ENCODE measurements at regions not wholly inside any gene's neighbourhood (a gene's known extent, or its start where the extent isn't known, plus 50 kb on each side); places are given as distances from the start of the nearest gene placed in this dataset.
"Not testable (repeated sequence)": the region's sequence is repeated elsewhere in the genome, so short reads cannot be mapped to it uniquely, and the experiment has no call there.

DNA sequence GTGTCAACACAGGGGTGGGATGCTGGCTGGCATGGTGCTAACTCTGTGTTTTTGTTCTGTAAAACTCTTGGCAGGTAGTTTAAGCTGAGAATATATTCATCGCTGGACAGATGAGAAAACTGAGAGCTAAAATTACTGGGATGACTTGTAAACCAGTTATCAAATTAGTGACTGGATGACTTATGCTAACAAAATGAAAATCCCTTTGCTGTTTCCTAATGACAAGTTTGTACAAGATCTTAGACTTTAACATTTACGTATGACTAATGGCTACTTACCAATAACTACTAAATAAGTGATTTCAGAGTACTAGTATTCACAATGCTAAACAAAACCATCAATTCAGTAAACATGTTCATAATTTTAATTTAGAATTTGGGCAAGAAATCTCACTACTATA, 854.8 kb upstream of the ARRDC3 start:
- ATAC-seq (no peak), DNase-seq (no peak)
- Mint-ChIP-seq H3K4me1 (ENCODE audit: low read depth) (no peaks in the 10 kb centered on the region), H3K27ac (no peak overlapping the region), H3K27me3 (no peaks in the 10 kb centered on the region), H3K36me3 (ENCODE audit: low read depth) (no peaks in the 10 kb centered on the region), H3K4me3 (no peak overlapping the region), H3K9me3 (peaks cover 1% of the 10 kb centered on the region)
- intact Hi-C loops (cut with micrococcal nuclease): no loop called here
- TF ChIP-seq, protein P1, sequence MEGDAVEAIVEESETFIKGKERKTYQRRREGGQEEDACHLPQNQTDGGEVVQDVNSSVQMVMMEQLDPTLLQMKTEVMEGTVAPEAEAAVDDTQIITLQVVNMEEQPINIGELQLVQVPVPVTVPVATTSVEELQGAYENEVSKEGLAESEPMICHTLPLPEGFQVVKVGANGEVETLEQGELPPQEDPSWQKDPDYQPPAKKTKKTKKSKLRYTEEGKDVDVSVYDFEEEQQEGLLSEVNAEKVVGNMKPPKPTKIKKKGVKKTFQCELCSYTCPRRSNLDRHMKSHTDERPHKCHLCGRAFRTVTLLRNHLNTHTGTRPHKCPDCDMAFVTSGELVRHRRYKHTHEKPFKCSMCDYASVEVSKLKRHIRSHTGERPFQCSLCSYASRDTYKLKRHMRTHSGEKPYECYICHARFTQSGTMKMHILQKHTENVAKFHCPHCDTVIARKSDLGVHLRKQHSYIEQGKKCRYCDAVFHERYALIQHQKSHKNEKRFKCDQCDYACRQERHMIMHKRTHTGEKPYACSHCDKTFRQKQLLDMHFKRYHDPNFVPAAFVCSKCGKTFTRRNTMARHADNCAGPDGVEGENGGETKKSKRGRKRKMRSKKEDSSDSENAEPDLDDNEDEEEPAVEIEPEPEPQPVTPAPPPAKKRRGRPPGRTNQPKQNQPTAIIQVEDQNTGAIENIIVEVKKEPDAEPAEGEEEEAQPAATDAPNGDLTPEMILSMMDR (IDR thresholded peaks at IDR 0.05): no peak
- CTCF ChIA-PET: no interaction called here
- POLR2A ChIA-PET: no interaction called here

DNA sequence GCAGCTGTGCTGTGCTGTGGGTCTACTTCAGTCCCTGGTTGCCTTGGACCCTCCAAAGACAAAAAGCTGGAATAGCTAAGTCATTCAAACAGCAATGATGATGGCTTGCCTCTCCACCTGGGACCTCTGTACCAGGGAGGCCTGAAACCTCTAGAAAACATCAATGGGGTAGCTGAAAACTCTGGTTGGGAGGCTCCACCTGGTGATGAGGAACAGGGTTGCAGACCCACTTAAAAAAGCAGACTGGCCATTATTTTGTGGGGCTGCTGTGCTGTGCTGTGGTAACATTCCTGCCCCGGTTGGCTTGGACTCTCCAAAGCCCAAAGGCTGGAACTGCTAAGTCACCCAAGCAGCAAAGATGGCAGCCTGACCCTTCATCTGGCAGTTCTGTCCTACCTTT, 839.3 kb upstream of the ARRDC3 start:
- Mint-ChIP-seq H3K27me3 (no peaks in the 10 kb centered on the region), H3K9me3 (peaks cover 15% of the 10 kb centered on the region), H3K27ac (no peak overlapping the region), H3K36me3 (ENCODE audit: low read depth) (no peaks in the 10 kb centered on the region), H3K4me3 (no peak overlapping the region), H3K4me1 (ENCODE audit: low read depth) (no peaks in the 10 kb centered on the region)
- CTCF ChIA-PET: interaction anchor here (1.3 kb wide), 1 partner anchor 293 kb away, joined by 3 read pairs; no protein-coding TSS in a partner anchor
- no peak for DNase-seq
- POLR2A ChIA-PET: no interaction called here
- no peak for ATAC-seq
- TF ChIP-seq, protein P1 (IDR thresholded peaks at IDR 0.05): no peak
- intact Hi-C loops (cut with micrococcal nuclease): no loop called here

DNA sequence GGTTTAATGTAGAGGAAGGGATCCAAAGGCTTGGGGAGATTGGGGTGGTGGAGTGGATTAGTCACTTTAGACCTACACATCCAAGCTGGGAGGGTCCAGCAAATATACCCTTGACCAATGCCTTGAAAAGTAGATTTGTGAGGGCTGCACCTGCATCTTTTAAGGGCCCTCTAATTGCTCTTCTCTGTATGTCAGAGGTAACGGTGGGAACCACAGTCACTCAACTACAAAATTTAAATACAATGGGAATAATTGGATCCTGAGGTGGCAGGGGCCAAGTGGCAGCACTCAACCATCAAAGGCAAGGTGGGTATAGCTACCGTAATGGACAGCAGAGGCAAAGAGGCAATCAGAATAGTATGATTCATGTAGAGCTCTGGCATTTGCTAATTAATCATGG, 833.7 kb upstream of the ARRDC3 start:
- H3K36me3 Mint-ChIP-seq (ENCODE audit: low read depth); ATAC-seq; H3K4me3 Mint-ChIP-seq; POLR2A ChIA-PET; intact Hi-C loops (cut with micrococcal nuclease); H3K4me1 Mint-ChIP-seq (ENCODE audit: low read depth); H3K27ac Mint-ChIP-seq; H3K27me3 Mint-ChIP-seq; DNase-seq; CTCF ChIA-PET: not testable (repeated sequence)
- peaks cover 23% of the 10 kb centered on the region for H3K9me3 Mint-ChIP-seq

DNA sequence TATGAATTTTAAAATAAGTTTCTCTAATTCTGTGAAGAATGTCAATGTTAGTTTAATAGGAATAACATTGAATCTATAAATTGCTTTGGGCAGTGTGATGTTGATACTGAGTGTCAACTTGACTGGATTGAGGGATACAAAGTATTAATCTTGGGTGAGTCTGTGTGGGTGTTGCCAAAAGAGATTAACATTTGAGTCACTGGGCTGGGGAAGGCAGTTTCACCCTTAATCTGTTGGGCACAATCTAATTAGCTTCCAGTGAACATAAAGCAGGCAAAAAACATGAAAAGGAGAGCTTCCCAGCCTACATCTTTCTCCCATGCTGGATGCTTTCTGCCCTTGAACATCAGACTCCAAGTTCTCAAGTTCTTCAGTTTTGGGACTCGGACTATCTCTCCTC, 832.0 kb upstream of the ARRDC3 start:
- Mint-ChIP-seq H3K27me3 (no peaks in the 10 kb centered on the region), H3K4me1 (ENCODE audit: low read depth) (no peaks in the 10 kb centered on the region), H3K36me3 (ENCODE audit: low read depth) (no peaks in the 10 kb centered on the region), H3K27ac (no peak overlapping the region), H3K9me3 (peaks cover 25% of the 10 kb centered on the region), H3K4me3 (no peak overlapping the region)
- TF ChIP-seq, protein P1 (IDR thresholded peaks at IDR 0.05): no peak
- DNase-seq (no peak), ATAC-seq (no peak)
- intact Hi-C loops (cut with micrococcal nuclease): no loop called here
- ChIA-PET POLR2A (no interaction called here), CTCF (no interaction called here)

DNA sequence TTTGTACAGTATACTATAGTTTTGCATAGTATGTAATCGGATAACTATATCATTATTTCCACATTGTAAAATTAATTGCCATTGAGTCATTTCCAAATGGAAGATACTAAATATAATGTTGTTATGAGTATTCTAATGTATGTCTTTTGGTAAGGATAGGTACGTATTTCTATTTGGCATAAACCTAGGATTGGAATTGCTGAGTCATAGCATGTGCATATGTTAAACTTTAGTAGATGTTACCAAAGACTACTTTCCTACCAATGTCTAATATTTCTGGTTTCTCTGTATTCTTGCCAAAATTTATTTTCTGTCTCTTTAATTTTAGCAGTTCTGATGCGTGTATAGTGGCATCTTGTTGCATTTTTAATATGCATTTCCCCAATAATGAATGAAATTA, 825.1 kb upstream of the ARRDC3 start:
- H3K27ac Mint-ChIP-seq: no peak overlapping the region
- no peaks in the 10 kb centered on the region for H3K4me1 Mint-ChIP-seq (ENCODE audit: low read depth)
- POLR2A ChIA-PET: no interaction called here
- ATAC-seq: no peak
- H3K27me3 Mint-ChIP-seq: no peaks in the 10 kb centered on the region
- H3K36me3 Mint-ChIP-seq (ENCODE audit: low read depth): no peaks in the 10 kb centered on the region
- H3K9me3 Mint-ChIP-seq: peaks cover 8% of the 10 kb centered on the region
- TF ChIP-seq, protein P1 (IDR thresholded peaks at IDR 0.05): no peak
- intact Hi-C loops (cut with micrococcal nuclease): no loop called here
- no peak for DNase-seq
- no peak overlapping the region for H3K4me3 Mint-ChIP-seq
- CTCF ChIA-PET: no interaction called here

DNA sequence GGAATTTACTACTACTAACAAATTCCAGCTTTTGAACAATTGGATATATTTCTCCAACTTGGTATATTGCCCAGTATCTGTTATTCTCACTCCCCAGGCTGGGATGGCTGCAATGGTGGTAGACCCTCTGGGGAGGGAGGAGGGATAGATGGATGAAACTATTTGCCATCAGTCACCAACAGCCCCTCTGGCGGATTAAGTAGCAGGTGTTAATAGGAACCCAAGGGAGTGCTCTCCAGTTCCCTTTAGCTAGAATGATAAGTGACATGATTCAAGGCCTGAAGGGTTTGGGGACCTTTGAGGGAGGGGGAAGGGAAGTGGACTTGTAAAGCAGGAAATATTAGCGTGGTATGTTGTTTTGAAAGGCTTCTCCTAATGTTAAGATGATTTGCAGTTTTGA, 824.0 kb upstream of the ARRDC3 start:
- Mint-ChIP-seq H3K4me3 (no peak overlapping the region), H3K4me1 (ENCODE audit: low read depth) (no peaks in the 10 kb centered on the region), H3K27me3 (no peaks in the 10 kb centered on the region), H3K36me3 (ENCODE audit: low read depth) (no peaks in the 10 kb centered on the region), H3K9me3 (peaks cover 8% of the 10 kb centered on the region), H3K27ac (no peak overlapping the region)
- TF ChIP-seq, protein P1 (IDR thresholded peaks at IDR 0.05): no peak
- intact Hi-C loops (cut with micrococcal nuclease): no loop called here
- POLR2A ChIA-PET: no interaction called here
- CTCF ChIA-PET: no interaction called here
- ATAC-seq (no peak), DNase-seq (no peak)

All from activated CD8-positive, alpha-beta T cell treated with anti-CD3 and anti-CD28 coated beads for 36 hours (primary cell).